HEK293T (cell line): ENCODE measurements at regions not wholly inside any gene's neighbourhood (a gene's known extent, or its start where the extent isn't known, plus 50 kb on each side); places are given as distances from the start of the nearest gene placed in this dataset.

Experiments
- ARNT ChIP-seq: fragments of 450-650 bp; IDR thresholded peaks from 2 replicates; pipeline ENCODE4 v1.6.1; 2017; ENCODE audit warnings: mild to moderate bottlenecking
- BHLHE40 ChIP-seq: fragments of 450-650 bp; IDR thresholded peaks from 2 replicates; pipeline ENCODE4 v1.6.1; 2016; ENCODE audit warnings: mild to moderate bottlenecking, moderate library complexity, borderline replicate concordance
- FOXA1 ChIP-seq: fragments of 450-650 bp; IDR thresholded peaks from 2 replicates; pipeline ENCODE4 v1.6.1; 2016; ENCODE audit warnings: mild to moderate bottlenecking
- FOXK2 ChIP-seq: fragments of 450-650 bp; IDR thresholded peaks from 2 replicates; pipeline ENCODE4 v1.6.1; 2016; ENCODE audit warnings: mild to moderate bottlenecking
- FOXM1 ChIP-seq: fragments of 450-650 bp; IDR thresholded peaks from 2 replicates; pipeline ENCODE4 v1.6.1; 2017; ENCODE audit warnings: mild to moderate bottlenecking, borderline replicate concordance
- NFRKB ChIP-seq: fragments of 450-650 bp; IDR thresholded peaks from 2 replicates; pipeline ENCODE4 v1.6.1; 2016; ENCODE audit warnings: mild to moderate bottlenecking, moderate library complexity
- PKNOX1 ChIP-seq: fragments of 450-650 bp; IDR thresholded peaks from 2 replicates; pipeline ENCODE4 v1.6.1; 2016
- SP1 ChIP-seq: fragments of 450-650 bp; IDR thresholded peaks from 2 replicates; pipeline ENCODE4 v1.6.1; 2017
- ZNF384 ChIP-seq: fragments of 450-650 bp; IDR thresholded peaks from 2 replicates; pipeline ENCODE4 v1.6.1; 2016

- TF ChIP-seq FOXM1 (no peak), SP1 (no peak), FOXK2 (no peak), ZNF384 (no peak), FOXA1 (no peak), NFRKB (no peak), BHLHE40 (no peak), PKNOX1 (no peak), ARNT (no peak)
Measured at GRCh38 chr6:77573843-77574242, 79.0 kb upstream of the MEI4 start.
